ENCODE measurements at regions not wholly inside any gene's neighbourhood (a gene's known extent, or its start where the extent isn't known, plus 50 kb on each side); places are given as distances from the start of the nearest gene placed in this dataset.
"Not testable (repeated sequence)": the region's sequence is repeated elsewhere in the genome, so short reads cannot be mapped to it uniquely, and the experiment has no call there.

DNA sequence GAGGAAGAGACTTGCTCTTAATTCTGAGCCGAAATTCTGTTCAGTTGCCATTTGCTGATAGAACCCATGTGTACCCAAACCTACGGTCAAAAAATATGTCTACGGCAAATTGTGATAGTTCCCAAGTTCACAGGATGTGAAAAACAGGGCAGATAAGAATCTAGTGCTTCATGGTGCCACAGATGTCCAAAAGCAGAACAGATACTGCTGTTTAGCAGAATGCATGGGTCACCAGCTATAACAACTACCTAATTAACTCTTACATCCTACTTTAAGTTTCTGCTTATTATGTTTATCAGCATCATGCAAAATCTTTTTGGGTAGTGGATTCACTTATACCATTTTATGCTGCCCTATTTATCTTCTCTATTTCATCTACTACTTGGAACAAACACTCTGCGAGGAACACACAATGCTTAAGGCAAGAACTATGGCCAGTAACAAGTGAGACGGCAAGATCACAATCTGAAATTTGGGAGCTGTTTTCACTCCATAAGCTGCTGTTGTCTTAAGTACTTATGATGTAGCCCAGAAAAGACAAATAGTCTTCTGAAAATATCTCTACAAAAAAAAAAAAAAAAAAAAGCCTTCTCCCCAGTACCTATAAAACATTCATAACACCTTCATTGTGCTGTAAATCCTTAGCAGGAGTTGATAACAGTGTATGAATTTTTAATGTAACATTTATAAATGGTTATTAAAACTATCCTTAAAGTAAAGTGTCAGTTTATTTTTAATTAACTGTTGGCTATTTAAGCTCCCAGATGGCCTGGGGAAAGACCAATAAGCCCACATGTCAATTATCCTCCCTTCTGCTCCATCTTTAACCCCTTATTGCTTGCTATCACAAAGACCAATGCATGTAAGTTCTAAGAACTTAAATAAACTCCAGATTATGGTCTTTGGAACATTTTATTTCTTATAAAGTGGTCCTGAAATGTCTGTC, 232.3 kb downstream of the TLR4 start:
- peak; percentile 2 for DNase-seq (ENCODE audit: low read depth)
- no peak overlapping the region for H3K4me3 ChIP-seq (ENCODE audit: low read depth, low read length)
- TF ChIP-seq POLR2A (IDR thresholded peaks at IDR 0.05; ENCODE audit: extremely low read depth, insufficient read length) (no peak), MYC (IDR thresholded peaks at IDR 0.05; ENCODE audit: low read depth, low read length) (no peak)
- TF ChIP-seq, protein P1, sequence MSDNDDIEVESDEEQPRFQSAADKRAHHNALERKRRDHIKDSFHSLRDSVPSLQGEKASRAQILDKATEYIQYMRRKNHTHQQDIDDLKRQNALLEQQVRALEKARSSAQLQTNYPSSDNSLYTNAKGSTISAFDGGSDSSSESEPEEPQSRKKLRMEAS (IDR thresholded peaks at IDR 0.05; ENCODE audit: low read depth, low read length): no peak
- TF ChIP-seq, protein P2, sequence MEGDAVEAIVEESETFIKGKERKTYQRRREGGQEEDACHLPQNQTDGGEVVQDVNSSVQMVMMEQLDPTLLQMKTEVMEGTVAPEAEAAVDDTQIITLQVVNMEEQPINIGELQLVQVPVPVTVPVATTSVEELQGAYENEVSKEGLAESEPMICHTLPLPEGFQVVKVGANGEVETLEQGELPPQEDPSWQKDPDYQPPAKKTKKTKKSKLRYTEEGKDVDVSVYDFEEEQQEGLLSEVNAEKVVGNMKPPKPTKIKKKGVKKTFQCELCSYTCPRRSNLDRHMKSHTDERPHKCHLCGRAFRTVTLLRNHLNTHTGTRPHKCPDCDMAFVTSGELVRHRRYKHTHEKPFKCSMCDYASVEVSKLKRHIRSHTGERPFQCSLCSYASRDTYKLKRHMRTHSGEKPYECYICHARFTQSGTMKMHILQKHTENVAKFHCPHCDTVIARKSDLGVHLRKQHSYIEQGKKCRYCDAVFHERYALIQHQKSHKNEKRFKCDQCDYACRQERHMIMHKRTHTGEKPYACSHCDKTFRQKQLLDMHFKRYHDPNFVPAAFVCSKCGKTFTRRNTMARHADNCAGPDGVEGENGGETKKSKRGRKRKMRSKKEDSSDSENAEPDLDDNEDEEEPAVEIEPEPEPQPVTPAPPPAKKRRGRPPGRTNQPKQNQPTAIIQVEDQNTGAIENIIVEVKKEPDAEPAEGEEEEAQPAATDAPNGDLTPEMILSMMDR (IDR thresholded peaks at IDR 0.05; ENCODE audit: low read depth, low read length): no peak

- no peak overlapping the region for H3K4me3 ChIP-seq (ENCODE audit: low read depth, low read length)
- TF ChIP-seq, protein P2 (IDR thresholded peaks at IDR 0.05; ENCODE audit: low read depth, low read length): no peak
- TF ChIP-seq MYC (IDR thresholded peaks at IDR 0.05; ENCODE audit: low read depth, low read length) (no peak), POLR2A (IDR thresholded peaks at IDR 0.05; ENCODE audit: extremely low read depth, insufficient read length) (no peak)
- TF ChIP-seq, protein P1 (IDR thresholded peaks at IDR 0.05; ENCODE audit: low read depth, low read length): no peak
- DNase-seq (ENCODE audit: low read depth): no peak
These were observed 233.9 kb downstream of the TLR4 start for GRCh38 chr9:117938086-117938485.

DNA sequence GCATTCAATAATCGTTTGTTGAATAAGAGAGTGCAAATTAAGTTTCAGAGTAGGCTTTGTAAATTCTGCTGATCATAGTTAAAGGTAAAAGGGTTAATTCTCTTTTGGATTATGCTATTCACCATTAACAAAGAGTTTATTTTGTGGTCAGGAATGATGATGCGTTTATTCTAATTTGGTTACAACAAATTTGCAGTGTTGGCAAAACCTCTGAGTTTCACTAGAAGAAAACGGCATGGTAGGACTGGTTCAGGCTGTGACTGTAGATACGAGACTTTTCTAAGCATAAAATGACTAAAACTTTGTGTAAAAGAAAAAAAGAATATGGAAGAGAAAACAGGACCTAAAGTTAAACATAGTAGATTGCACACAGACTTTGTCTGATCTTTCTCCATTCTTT, 234.7 kb downstream of the TLR4 start:
- TF ChIP-seq, protein P1 (IDR thresholded peaks at IDR 0.05; ENCODE audit: low read depth, low read length): no peak
- TF ChIP-seq POLR2A (IDR thresholded peaks at IDR 0.05; ENCODE audit: extremely low read depth, insufficient read length) (no peak), MYC (IDR thresholded peaks at IDR 0.05; ENCODE audit: low read depth, low read length) (no peak)
- TF ChIP-seq, protein P2 (IDR thresholded peaks at IDR 0.05; ENCODE audit: low read depth, low read length): no peak
- no peak for DNase-seq (ENCODE audit: low read depth)
- no peak overlapping the region for H3K4me3 ChIP-seq (ENCODE audit: low read depth, low read length)

DNA sequence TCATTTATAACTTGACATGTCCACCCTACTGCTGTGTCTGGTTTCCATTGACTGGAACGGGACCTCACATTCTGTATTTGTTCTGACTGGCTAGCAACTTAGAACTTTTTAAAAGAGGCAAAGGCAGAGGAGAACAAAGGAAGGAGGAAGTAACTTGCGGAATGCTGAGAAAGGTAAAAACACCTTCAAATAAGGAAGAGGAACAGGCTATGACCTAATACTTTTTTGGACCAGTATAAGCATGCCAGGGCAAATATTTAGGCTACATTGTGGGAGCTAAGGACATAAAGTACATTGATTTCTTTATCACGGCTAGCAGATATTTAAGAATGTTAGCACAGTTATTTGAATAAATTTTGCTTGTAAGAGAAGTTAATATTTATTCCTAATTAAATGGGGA, 240.5 kb downstream of the TLR4 start:
- not testable (repeated sequence) for DNase-seq (ENCODE audit: low read depth); H3K4me3 ChIP-seq (ENCODE audit: low read depth, low read length)

- TF ChIP-seq MYC (IDR thresholded peaks at IDR 0.05; ENCODE audit: low read depth, low read length) (no peak), POLR2A (IDR thresholded peaks at IDR 0.05; ENCODE audit: extremely low read depth, insufficient read length) (no peak)
- TF ChIP-seq, protein P1 (IDR thresholded peaks at IDR 0.05; ENCODE audit: low read depth, low read length): no peak
- TF ChIP-seq, protein P2 (IDR thresholded peaks at IDR 0.05; ENCODE audit: low read depth, low read length): no peak
- H3K4me3 ChIP-seq (ENCODE audit: low read depth, low read length): no peak overlapping the region
- no peak for DNase-seq (ENCODE audit: low read depth)
These were observed 241.1 kb downstream of the TLR4 start for GRCh38 chr9:117945286-117945685.

GRCh38 chr9:117951127-117951526, 246.9 kb downstream of the TLR4 start:
- TF ChIP-seq POLR2A (IDR thresholded peaks at IDR 0.05; ENCODE audit: extremely low read depth, insufficient read length) (no peak), MYC (IDR thresholded peaks at IDR 0.05; ENCODE audit: low read depth, low read length) (no peak)
- TF ChIP-seq, protein P2 (IDR thresholded peaks at IDR 0.05; ENCODE audit: low read depth, low read length): no peak
- TF ChIP-seq, protein P1 (IDR thresholded peaks at IDR 0.05; ENCODE audit: low read depth, low read length): no peak
- DNase-seq (ENCODE audit: low read depth): no peak
- no peak overlapping the region for H3K4me3 ChIP-seq (ENCODE audit: low read depth, low read length)
